ENCODE measurements at regions not wholly inside any gene's neighbourhood (a gene's known extent, or its start where the extent isn't known, plus 50 kb on each side); places are given as distances from the start of the nearest gene placed in this dataset.
"Not testable (repeated sequence)": the region's sequence is repeated elsewhere in the genome, so short reads cannot be mapped to it uniquely, and the experiment has no call there.

GRCh38 chr3:157906627-157907026, 199.6 kb downstream of the SHOX2 start:
- DNase-seq (ENCODE audit: low read depth, low spot score) = no peak
- H3K9ac ChIP-seq (ENCODE audit: low read length) = no peak overlapping the region
- H2AFZ ChIP-seq (ENCODE audit: low read depth, low read length, poor library complexity, severe bottlenecking) = no peak overlapping the region
- H3K4me3 ChIP-seq (replicated peaks in 1 of 2; ENCODE audit: low read depth in 1 of 2, low read length in 2 of 2) = no peak overlapping the region
- H3K4me1 ChIP-seq (ENCODE audit: control insufficient read depth in 1 of 2, insufficient read depth in 2 of 2, low read length in 2 of 2) = no peaks in the 10 kb centered on the region
- no TSS peak for BruUV-seq (replicated peaks)
- no peak overlapping the region for H3K4me2 ChIP-seq (ENCODE audit: low read length)
- H3K9me2 ChIP-seq (ENCODE audit: insufficient read depth) = no peaks in the 10 kb centered on the region
- CTCF ChIA-PET = no interaction called here
- no peaks in the 10 kb centered on the region for H3K9me3 ChIP-seq (ENCODE audit: control insufficient read depth in 1 of 2, insufficient read depth in 1 of 2, low read depth in 1 of 2, low read length in 2 of 2)
- intact Hi-C loops (cut with micrococcal nuclease) = no loop called here
- RAD21 ChIA-PET (ENCODE audit: low non-redundant PET in 1 of 2, low total read pairs in 2 of 2, uncharacterized antibody in 2 of 2, unreplicated experiment in 2 of 2) = no interaction called here
- no peaks in the 10 kb centered on the region for H3K79me2 ChIP-seq (ENCODE audit: insufficient read depth, low read length)
- ATAC-seq = no peak
- H3K27me3 ChIP-seq (ENCODE audit: insufficient read depth, low read length) = no peaks in the 10 kb centered on the region
- no peaks in the 10 kb centered on the region for H4K20me1 ChIP-seq (ENCODE audit: insufficient read depth)
- H3K36me3 ChIP-seq (ENCODE audit: control insufficient read depth in 1 of 2, insufficient read depth in 2 of 2, low read length in 2 of 2) = no peaks in the 10 kb centered on the region
- TF ChIP-seq, protein P1, sequence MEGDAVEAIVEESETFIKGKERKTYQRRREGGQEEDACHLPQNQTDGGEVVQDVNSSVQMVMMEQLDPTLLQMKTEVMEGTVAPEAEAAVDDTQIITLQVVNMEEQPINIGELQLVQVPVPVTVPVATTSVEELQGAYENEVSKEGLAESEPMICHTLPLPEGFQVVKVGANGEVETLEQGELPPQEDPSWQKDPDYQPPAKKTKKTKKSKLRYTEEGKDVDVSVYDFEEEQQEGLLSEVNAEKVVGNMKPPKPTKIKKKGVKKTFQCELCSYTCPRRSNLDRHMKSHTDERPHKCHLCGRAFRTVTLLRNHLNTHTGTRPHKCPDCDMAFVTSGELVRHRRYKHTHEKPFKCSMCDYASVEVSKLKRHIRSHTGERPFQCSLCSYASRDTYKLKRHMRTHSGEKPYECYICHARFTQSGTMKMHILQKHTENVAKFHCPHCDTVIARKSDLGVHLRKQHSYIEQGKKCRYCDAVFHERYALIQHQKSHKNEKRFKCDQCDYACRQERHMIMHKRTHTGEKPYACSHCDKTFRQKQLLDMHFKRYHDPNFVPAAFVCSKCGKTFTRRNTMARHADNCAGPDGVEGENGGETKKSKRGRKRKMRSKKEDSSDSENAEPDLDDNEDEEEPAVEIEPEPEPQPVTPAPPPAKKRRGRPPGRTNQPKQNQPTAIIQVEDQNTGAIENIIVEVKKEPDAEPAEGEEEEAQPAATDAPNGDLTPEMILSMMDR (IDR thresholded peaks at IDR 0.05 in 2 of 3, conservative IDR thresholded peaks at IDR 0.05 in 1 of 3; ENCODE audit: borderline replicate concordance in 1 of 3, insufficient read depth in 1 of 3, low read depth in 2 of 3, low read length in 2 of 3) = peak in 2 of 3 experiments; percentile 20 to 24; a peak in 2 of 6 replicates
- TF ChIP-seq CEBPB (IDR thresholded peaks at IDR 0.05; ENCODE audit: low read depth) = no peak
- TF ChIP-seq RAD21 (IDR thresholded peaks at IDR 0.05; ENCODE audit: low read depth) = peak; percentile 48
- H3K27ac ChIP-seq (ENCODE audit: low read depth, low read length) = no peak overlapping the region
- POLR2A ChIA-PET = no interaction called here

DNA sequence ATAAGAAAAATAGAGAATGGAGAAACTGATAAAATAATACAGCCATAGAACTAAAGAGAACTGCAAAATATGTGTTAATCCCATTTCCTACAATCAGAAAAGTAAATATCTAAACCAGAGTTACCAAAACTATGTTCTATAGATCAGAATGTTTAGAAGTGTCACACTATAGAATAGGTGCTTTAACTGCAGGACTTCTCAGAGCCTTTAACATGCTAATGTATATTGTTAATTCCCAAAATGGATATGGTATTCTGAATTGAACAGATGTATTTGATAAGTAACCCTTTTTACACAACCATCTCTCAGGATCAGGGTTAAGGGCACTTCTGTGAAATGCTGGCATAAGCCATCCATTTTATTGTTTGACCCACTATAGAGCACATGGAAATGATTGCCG, 200.3 kb downstream of the SHOX2 start:
- H3K27me3 ChIP-seq (ENCODE audit: insufficient read depth, low read length) = no peaks in the 10 kb centered on the region
- H3K27ac ChIP-seq (ENCODE audit: low read depth, low read length) = no peak overlapping the region
- TF ChIP-seq FOSL1 (IDR thresholded peaks at IDR 0.05; ENCODE audit: low read depth) (no peak), TCF7L2 (IDR thresholded peaks at IDR 0.05; ENCODE audit: borderline replicate concordance, extremely low read depth, insufficient read depth, insufficient read length) (no peak), YY1 (IDR thresholded peaks at IDR 0.05; ENCODE audit: extremely low read depth, insufficient replicate concordance, low read depth, low read length) (no peak), ZFX (IDR thresholded peaks at IDR 0.05) (no peak)
- TF ChIP-seq, protein P1 (IDR thresholded peaks at IDR 0.05 in 2 of 3, conservative IDR thresholded peaks at IDR 0.05 in 1 of 3; ENCODE audit: borderline replicate concordance in 1 of 3, insufficient read depth in 1 of 3, low read depth in 2 of 3, low read length in 2 of 3) = no peak
- ATAC-seq (no peak), DNase-seq (ENCODE audit: low read depth, low spot score) (no peak)
- no peak overlapping the region for H3K4me2 ChIP-seq (ENCODE audit: low read length)
- no peak overlapping the region for H3K4me3 ChIP-seq (replicated peaks in 1 of 2; ENCODE audit: low read depth in 1 of 2, low read length in 2 of 2)
- H2AFZ ChIP-seq (ENCODE audit: low read depth, low read length, poor library complexity, severe bottlenecking) = no peak overlapping the region
- H3K36me3 ChIP-seq (ENCODE audit: control insufficient read depth in 1 of 2, insufficient read depth in 2 of 2, low read length in 2 of 2) = no peaks in the 10 kb centered on the region
- H3K9ac ChIP-seq (ENCODE audit: low read length) = no peak overlapping the region
- ChIA-PET RAD21 (ENCODE audit: low non-redundant PET in 1 of 2, low total read pairs in 2 of 2, uncharacterized antibody in 2 of 2, unreplicated experiment in 2 of 2) (no interaction called here), POLR2A (no interaction called here), CTCF (no interaction called here)
- no TSS peak for BruUV-seq (replicated peaks)
- H3K79me2 ChIP-seq (ENCODE audit: insufficient read depth, low read length) = no peaks in the 10 kb centered on the region
- intact Hi-C loops (cut with micrococcal nuclease) = no loop called here
- H3K9me2 ChIP-seq (ENCODE audit: insufficient read depth) = no peaks in the 10 kb centered on the region
- H3K9me3 ChIP-seq (ENCODE audit: control insufficient read depth in 1 of 2, insufficient read depth in 1 of 2, low read depth in 1 of 2, low read length in 2 of 2) = no peaks in the 10 kb centered on the region
- no peaks in the 10 kb centered on the region for H3K4me1 ChIP-seq (ENCODE audit: control insufficient read depth in 1 of 2, insufficient read depth in 2 of 2, low read length in 2 of 2)
- H4K20me1 ChIP-seq (ENCODE audit: insufficient read depth) = no peaks in the 10 kb centered on the region

DNA sequence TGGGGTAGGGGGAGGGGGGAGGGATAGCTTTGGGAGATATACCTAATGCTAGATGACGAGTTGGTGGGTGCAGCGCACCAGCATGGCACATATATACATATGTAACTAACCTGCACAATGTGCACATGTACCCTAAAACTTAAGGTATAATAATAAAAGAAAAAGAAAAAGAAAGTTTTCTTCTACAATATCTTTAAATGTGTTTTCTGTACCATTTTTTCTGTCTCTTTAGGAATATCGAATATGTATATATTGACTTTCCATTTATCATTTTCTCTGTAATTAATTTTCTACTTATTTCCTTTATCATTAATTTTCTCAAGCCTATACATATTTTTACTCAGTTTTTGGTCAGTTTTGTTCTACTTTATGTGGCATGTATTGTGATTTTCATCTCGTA, 203.5 kb downstream of the SHOX2 start:
- H3K27me3 ChIP-seq (ENCODE audit: insufficient read depth, low read length); H3K27ac ChIP-seq (ENCODE audit: low read depth, low read length); H4K20me1 ChIP-seq (ENCODE audit: insufficient read depth); ATAC-seq; H3K4me1 ChIP-seq (ENCODE audit: control insufficient read depth in 1 of 2, insufficient read depth in 2 of 2, low read length in 2 of 2); H2AFZ ChIP-seq (ENCODE audit: low read depth, low read length, poor library complexity, severe bottlenecking); H3K79me2 ChIP-seq (ENCODE audit: insufficient read depth, low read length); H3K9me2 ChIP-seq (ENCODE audit: insufficient read depth); H3K9me3 ChIP-seq (ENCODE audit: control insufficient read depth in 1 of 2, insufficient read depth in 1 of 2, low read depth in 1 of 2, low read length in 2 of 2); RAD21 ChIA-PET (ENCODE audit: low non-redundant PET in 1 of 2, low total read pairs in 2 of 2, uncharacterized antibody in 2 of 2, unreplicated experiment in 2 of 2); POLR2A ChIA-PET; H3K4me2 ChIP-seq (ENCODE audit: low read length); CTCF ChIA-PET; H3K36me3 ChIP-seq (ENCODE audit: control insufficient read depth in 1 of 2, insufficient read depth in 2 of 2, low read length in 2 of 2); BruUV-seq (replicated peaks); DNase-seq (ENCODE audit: low read depth, low spot score); H3K9ac ChIP-seq (ENCODE audit: low read length); H3K4me3 ChIP-seq (replicated peaks in 1 of 2; ENCODE audit: low read depth in 1 of 2, low read length in 2 of 2): not testable (repeated sequence)
- intact Hi-C loops (cut with micrococcal nuclease) = loop anchor here (5.0 kb wide), 1 partner anchor 145 kb away; no protein-coding TSS in a partner anchor
